IMR-90 (cell line): ENCODE measurements at regions not wholly inside any gene's neighbourhood (a gene's known extent, or its start where the extent isn't known, plus 50 kb on each side); places are given as distances from the start of the nearest gene placed in this dataset.

Experiments
- ATAC-seq: fragments of 200-7000 bp; cut with Tn5 transposase; 2 replicates; pipeline ENCODE4 v1.9.1; 2020; ENCODE audit warnings: low read depth, mild to moderate bottlenecking, moderate library complexity
- BruUV-seq: library from RNA; stranded (reverse); fragments of 400-500 nt; replicated peaks from 2 replicates; lab custom pipeline; 2021; lab: Mats Ljungman, UMichigan
- CTCF ChIA-PET: fragments of 300-600 bp; formaldehyde crosslinking; extraction: SDS; loops from one replicate; lab custom pipeline; 2021; ENCODE audit warnings: antibody characterized with exemption; lab: Yijun Ruan, JAX
- POLR2A ChIA-PET: fragments of 300-600 bp; sonication (Branson Sonifier 250); formaldehyde crosslinking; loops from one replicate; lab custom pipeline; 2022; ENCODE audit warnings: antibody characterized with exemption; ENCODE audit not compliant: unreplicated experiment; lab: Charles Lee
- DNase-seq: peaks from one replicate; pipeline ENCODE4 v3.0.0; 2013
- H2AFZ ChIP-seq: replicated peaks from 2 replicates; pipeline ENCODE3; 2013; ENCODE audit warnings: low read length, mild to moderate bottlenecking; ENCODE audit not compliant: poor library complexity
- H2AK5ac ChIP-seq: 2 replicates; pipeline ENCODE4 v1.6.1; 2013; ENCODE audit warnings: low read depth, low read length, inconsistent platforms
- H2AK9ac ChIP-seq: replicated peaks from 2 replicates; pipeline ENCODE3; 2013; ENCODE audit warnings: mild to moderate bottlenecking, low read depth, low read length, moderate library complexity; ENCODE audit not compliant: poor library complexity
- H2BK120ac ChIP-seq: 2 replicates; pipeline ENCODE4 v1.6.1; 2013; ENCODE audit warnings: low read depth, low read length, inconsistent platforms
- H2BK15ac ChIP-seq: 3 replicates; pipeline ENCODE4 v1.6.1; 2013; ENCODE audit warnings: low read depth, low read length, inconsistent platforms
- H2BK20ac ChIP-seq: 2 replicates; pipeline ENCODE4 v1.6.1; 2013; ENCODE audit warnings: low read depth, mild to moderate bottlenecking, inconsistent platforms, low read length, moderate library complexity
- H2BK5ac ChIP-seq: 2 replicates; pipeline ENCODE4 v1.6.1; 2013; ENCODE audit warnings: mild to moderate bottlenecking, low read depth, low read length, inconsistent platforms; ENCODE audit not compliant: poor library complexity, severe bottlenecking
- H3K14ac ChIP-seq: replicated peaks from 2 replicates; pipeline ENCODE4 v1.6.1; 2013; ENCODE audit warnings: low read depth, low read length, inconsistent platforms
- H3K18ac ChIP-seq: 2 replicates; pipeline ENCODE4 v1.6.1; 2013; ENCODE audit warnings: low read depth, low read length, control low read depth
- H3K23ac ChIP-seq: 2 replicates; pipeline ENCODE4 v1.6.1; 2013; ENCODE audit warnings: low read depth, low read length, inconsistent platforms
- H3K27ac ChIP-seq: 2 replicates; pipeline ENCODE4 v1.5.1; 2013; ENCODE audit warnings: mild to moderate bottlenecking, control low read depth, low read length; ENCODE audit not compliant: insufficient read depth
- H3K27me3 ChIP-seq: 2 replicates; pipeline ENCODE4 v1.6.1; 2013; ENCODE audit warnings: low read length; ENCODE audit not compliant: control insufficient read depth, insufficient read depth
- H3K36me3 ChIP-seq: 2 replicates; pipeline ENCODE4 v1.6.1; 2013; ENCODE audit warnings: low read length, mixed read lengths; ENCODE audit not compliant: control insufficient read depth, insufficient read depth
- H3K4ac ChIP-seq: 2 replicates; pipeline ENCODE4 v1.6.1; 2013; ENCODE audit warnings: low read depth, low read length, inconsistent platforms
- H3K4me1 ChIP-seq: 2 replicates; pipeline ENCODE4 v1.6.1; 2013; ENCODE audit warnings: low read length, mixed read lengths; ENCODE audit not compliant: control insufficient read depth, insufficient read depth
- H3K4me2 ChIP-seq: 2 replicates; pipeline ENCODE4 v1.6.1; 2013; ENCODE audit warnings: low read depth, mild to moderate bottlenecking, control low read depth, low read length, moderate library complexity
- H3K4me3 ChIP-seq: 2 replicates; pipeline ENCODE4 v1.5.1; 2013; ENCODE audit warnings: low read depth, mild to moderate bottlenecking, control low read depth, low read length, moderate library complexity; ENCODE audit not compliant: insufficient read depth
- H3K56ac ChIP-seq: 2 replicates; pipeline ENCODE4 v1.6.1; 2013; ENCODE audit warnings: low read length, inconsistent platforms; ENCODE audit not compliant: insufficient read depth; ENCODE audit errors: extremely low read depth
- H3K79me1 ChIP-seq, 2 experiments: 2 replicates each; pipeline ENCODE4 v1.6.1; 2013; ENCODE audit warnings: low read length in 2 of 2, inconsistent platforms in 1 of 2, low read depth in 1 of 2
- H3K9ac ChIP-seq: 2 replicates; pipeline ENCODE4 v1.6.1; 2013; ENCODE audit warnings: low read depth, low read length, control low read depth
- H3K9me1 ChIP-seq: 2 replicates; pipeline ENCODE4 v1.6.1; 2013; ENCODE audit warnings: low read length, inconsistent platforms; ENCODE audit not compliant: insufficient read depth
- H3K9me3 ChIP-seq: 2 replicates; pipeline ENCODE4 v1.6.1; 2013; ENCODE audit warnings: low read length; ENCODE audit not compliant: control insufficient read depth, insufficient read depth
- H4K20me1 ChIP-seq: 2 replicates; pipeline ENCODE4 v1.6.1; 2013; ENCODE audit warnings: low read length, inconsistent platforms; ENCODE audit not compliant: insufficient read depth
- H4K5ac ChIP-seq: 2 replicates; pipeline ENCODE4 v1.6.1; 2013; ENCODE audit warnings: mild to moderate bottlenecking, low read depth, low read length, control low read depth
- H4K8ac ChIP-seq, 2 experiments: 2 replicates each; pipeline ENCODE4 v1.6.1; 2013; ENCODE audit warnings: low read depth in 2 of 2, low read length in 2 of 2, control low read depth in 1 of 2, inconsistent platforms in 1 of 2
- H4K91ac ChIP-seq: 2 replicates; pipeline ENCODE4 v1.6.1; 2013; ENCODE audit warnings: low read depth, low read length, inconsistent platforms; ENCODE audit not compliant: insufficient read depth
- BHLHE40 ChIP-seq: fragments of 150-350 bp; IDR thresholded peaks from 2 replicates; pipeline ENCODE4 v1.6.1; 2016; ENCODE audit warnings: mild to moderate bottlenecking, low read depth, low read length
- CEBPB ChIP-seq: IDR thresholded peaks from 2 replicates; pipeline ENCODE4 v1.6.1; 2012; ENCODE audit warnings: low read depth, low read length, improper control_type of control experiment
- CHD1 ChIP-seq: IDR thresholded peaks from 2 replicates; pipeline ENCODE4 v1.6.1; 2012; ENCODE audit warnings: low read depth, low read length, improper control_type of control experiment
- FOS ChIP-seq: fragments of 150-350 bp; IDR thresholded peaks from 2 replicates; pipeline ENCODE4 v1.6.1; 2016; ENCODE audit warnings: low read depth, low read length
- MAFK ChIP-seq: IDR thresholded peaks from 2 replicates; pipeline ENCODE4 v1.6.1; 2012; ENCODE audit warnings: low read depth, low read length, improper control_type of control experiment
- MAZ ChIP-seq: IDR thresholded peaks from 2 replicates; pipeline ENCODE4 v1.6.1; 2012; ENCODE audit warnings: low read depth, mild to moderate bottlenecking, low read length, improper control_type of control experiment, moderate library complexity, borderline replicate concordance
- MXI1 ChIP-seq: IDR thresholded peaks from 2 replicates; pipeline ENCODE4 v1.6.1; 2012; ENCODE audit warnings: low read depth, mild to moderate bottlenecking, low read length, moderate library complexity, borderline replicate concordance
- NFE2L2 ChIP-seq: fragments of 150-350 bp; IDR thresholded peaks from 2 replicates; pipeline ENCODE4 v1.6.1; 2016; ENCODE audit warnings: low read depth, mild to moderate bottlenecking, low read length
- POLR2A ChIP-seq: IDR thresholded peaks from 2 replicates; pipeline ENCODE4 v1.6.1; 2012; ENCODE audit warnings: mild to moderate bottlenecking, low read depth, low read length
- RAD21 ChIP-seq: IDR thresholded peaks from 2 replicates; pipeline ENCODE4 v1.6.1; 2012; ENCODE audit warnings: low read length, improper control_type of control experiment
- RCOR1 ChIP-seq: IDR thresholded peaks from 2 replicates; pipeline ENCODE4 v1.6.1; 2012; ENCODE audit warnings: mild to moderate bottlenecking, low read length, improper control_type of control experiment; ENCODE audit not compliant: insufficient replicate concordance
- RFX5 ChIP-seq: IDR thresholded peaks from 2 replicates; pipeline ENCODE4 v1.8.0; 2012; ENCODE audit warnings: low read depth, mild to moderate bottlenecking, low read length, moderate library complexity
- SMC3 ChIP-seq: fragments of 150-350 bp; IDR thresholded peaks from 2 replicates; pipeline ENCODE4 v1.6.1; 2016; ENCODE audit warnings: low read depth, mild to moderate bottlenecking, antibody characterized with exemption, low read length, moderate library complexity
- WGBS, 2 experiments: methylation state at CpG; one replicate each; pipeline versions ENCODE4 v1.1.5 to v1.1.7; 2013; ENCODE audit warnings: missing lambda C conversion rate in 2 of 2; ENCODE audit not compliant: insufficient read length in 1 of 2; ENCODE audit errors: extremely low coverage in 2 of 2; 5-methylcytosine and 5-hydroxymethylcytosine counted together
- dilution Hi-C: fragments of 300-500 bp; cut with HindIII; formaldehyde crosslinking; loops from one replicate; pipeline ENCODE4 v1.14.3; 2018; ENCODE audit warnings: low sequenced_read_pairs; ENCODE audit not compliant: unreplicated experiment
- in situ Hi-C: fragments of 300-500 bp; cut with MboI; formaldehyde crosslinking; loops from 3 replicates; pipeline ENCODE4 v1.14.3; 2019; ENCODE audit warnings: low sequenced_read_pairs, inconsistent platforms, mixed read lengths
- intact Hi-C: fragments of 100-400 bp; cut with micrococcal nuclease; formaldehyde crosslinking; loops from 2 replicates; pipeline ENCODE4 v1.10.0; 2022
- TF ChIP-seq, protein P1 (sequence below): fragments of 150-350 bp; IDR thresholded peaks from 2 replicates; pipeline ENCODE4 v1.6.1; 2017; ENCODE audit warnings: mild to moderate bottlenecking, antibody characterized with exemption, low read length, low read depth
- TF ChIP-seq, protein P2 (sequence below): conservative IDR thresholded peaks from 2 replicates; pipeline ENCODE4 v1.5.1; 2012; ENCODE audit warnings: mild to moderate bottlenecking, low read depth, low read length, improper control_type of control experiment
- TF ChIP-seq, protein P3 (sequence below): fragments of 150-350 bp; IDR thresholded peaks from 2 replicates; pipeline ENCODE4 v1.6.1; 2016; ENCODE audit warnings: low read depth, mild to moderate bottlenecking, low read length, moderate library complexity, borderline replicate concordance

DNA sequence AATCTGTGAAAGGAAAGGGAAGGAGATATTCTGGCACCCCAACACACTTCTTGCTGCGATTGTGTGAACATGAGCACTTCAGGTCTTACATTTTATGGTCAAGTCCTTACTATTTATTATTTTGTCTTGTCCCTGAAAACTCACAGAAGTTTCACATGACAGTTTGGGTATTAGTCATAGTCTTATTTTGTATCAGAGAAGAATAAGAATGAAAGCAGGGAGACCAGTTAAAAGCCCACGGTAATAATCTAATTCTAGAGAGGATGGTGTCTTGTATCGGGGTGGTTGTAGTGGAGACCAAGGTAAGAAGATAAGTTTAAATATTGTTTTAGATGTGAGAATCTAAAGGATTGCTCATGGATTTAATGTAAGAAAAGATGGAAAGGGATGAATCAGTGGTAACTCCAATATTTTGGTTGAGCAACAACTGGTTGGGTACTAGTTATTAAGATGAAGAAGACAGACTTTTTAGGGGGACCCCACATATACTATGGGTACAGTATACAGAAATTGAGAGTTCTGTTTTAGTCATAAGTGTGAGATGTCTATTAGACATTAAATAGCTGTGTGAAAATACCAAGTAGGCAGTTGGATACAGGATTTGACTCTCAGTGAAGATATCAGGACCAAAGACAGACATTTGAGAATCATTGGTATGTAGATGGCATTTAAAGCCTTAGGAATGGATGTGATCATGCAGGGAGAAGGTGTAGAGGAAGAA is 227.6 kb downstream of the MFSD1 start:
- Histone ChIP-seq H3K79me1 (no peaks in the 10 kb centered on the region), H3K18ac (no peak overlapping the region), H3K4ac (no peak overlapping the region), H4K5ac (no peak overlapping the region), H3K36me3 (no peaks in the 10 kb centered on the region), H3K9ac (no peak overlapping the region), H4K8ac (no peak overlapping the region), H3K23ac (no peak overlapping the region), H3K27ac (no peak overlapping the region), H3K4me1 (no peaks in the 10 kb centered on the region), H2AK5ac (no peak overlapping the region), H3K4me3 (no peak overlapping the region), H4K91ac (no peak overlapping the region), H2BK120ac (no peak overlapping the region), H3K9me3 (no peaks in the 10 kb centered on the region; the same call in 1 of the 2 replicates), H3K27me3 (no peaks in the 10 kb centered on the region), H3K9me1 (no peaks in the 10 kb centered on the region), H4K20me1 (no peaks in the 10 kb centered on the region), H2BK15ac (no peak overlapping the region), H3K14ac (no peak overlapping the region), H2BK20ac (no peak overlapping the region), H3K56ac (no peak overlapping the region), H2AK9ac (no peak overlapping the region), H3K4me2 (no peak overlapping the region), H2BK5ac (no peak overlapping the region), H2AFZ (no peak overlapping the region)
- in situ Hi-C loops (no loop called here), dilution Hi-C loops (no loop called here), intact Hi-C loops (no loop called here)
- no TSS peak for BruUV-seq
- TF ChIP-seq MAZ (no peak), MAFK (no peak), RFX5 (no peak), RAD21 (no peak), BHLHE40 (no peak), FOS (no peak), POLR2A (no peak), SMC3 (no peak), NFE2L2 (no peak), CEBPB (no peak), RCOR1 (no peak), CHD1 (no peak), MXI1 (no peak)
- TF ChIP-seq, protein P1, sequence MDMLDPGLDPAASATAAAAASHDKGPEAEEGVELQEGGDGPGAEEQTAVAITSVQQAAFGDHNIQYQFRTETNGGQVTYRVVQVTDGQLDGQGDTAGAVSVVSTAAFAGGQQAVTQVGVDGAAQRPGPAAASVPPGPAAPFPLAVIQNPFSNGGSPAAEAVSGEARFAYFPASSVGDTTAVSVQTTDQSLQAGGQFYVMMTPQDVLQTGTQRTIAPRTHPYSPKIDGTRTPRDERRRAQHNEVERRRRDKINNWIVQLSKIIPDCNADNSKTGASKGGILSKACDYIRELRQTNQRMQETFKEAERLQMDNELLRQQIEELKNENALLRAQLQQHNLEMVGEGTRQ: no peak
- TF ChIP-seq, protein P2, sequence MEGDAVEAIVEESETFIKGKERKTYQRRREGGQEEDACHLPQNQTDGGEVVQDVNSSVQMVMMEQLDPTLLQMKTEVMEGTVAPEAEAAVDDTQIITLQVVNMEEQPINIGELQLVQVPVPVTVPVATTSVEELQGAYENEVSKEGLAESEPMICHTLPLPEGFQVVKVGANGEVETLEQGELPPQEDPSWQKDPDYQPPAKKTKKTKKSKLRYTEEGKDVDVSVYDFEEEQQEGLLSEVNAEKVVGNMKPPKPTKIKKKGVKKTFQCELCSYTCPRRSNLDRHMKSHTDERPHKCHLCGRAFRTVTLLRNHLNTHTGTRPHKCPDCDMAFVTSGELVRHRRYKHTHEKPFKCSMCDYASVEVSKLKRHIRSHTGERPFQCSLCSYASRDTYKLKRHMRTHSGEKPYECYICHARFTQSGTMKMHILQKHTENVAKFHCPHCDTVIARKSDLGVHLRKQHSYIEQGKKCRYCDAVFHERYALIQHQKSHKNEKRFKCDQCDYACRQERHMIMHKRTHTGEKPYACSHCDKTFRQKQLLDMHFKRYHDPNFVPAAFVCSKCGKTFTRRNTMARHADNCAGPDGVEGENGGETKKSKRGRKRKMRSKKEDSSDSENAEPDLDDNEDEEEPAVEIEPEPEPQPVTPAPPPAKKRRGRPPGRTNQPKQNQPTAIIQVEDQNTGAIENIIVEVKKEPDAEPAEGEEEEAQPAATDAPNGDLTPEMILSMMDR: no peak
- TF ChIP-seq, protein P3, sequence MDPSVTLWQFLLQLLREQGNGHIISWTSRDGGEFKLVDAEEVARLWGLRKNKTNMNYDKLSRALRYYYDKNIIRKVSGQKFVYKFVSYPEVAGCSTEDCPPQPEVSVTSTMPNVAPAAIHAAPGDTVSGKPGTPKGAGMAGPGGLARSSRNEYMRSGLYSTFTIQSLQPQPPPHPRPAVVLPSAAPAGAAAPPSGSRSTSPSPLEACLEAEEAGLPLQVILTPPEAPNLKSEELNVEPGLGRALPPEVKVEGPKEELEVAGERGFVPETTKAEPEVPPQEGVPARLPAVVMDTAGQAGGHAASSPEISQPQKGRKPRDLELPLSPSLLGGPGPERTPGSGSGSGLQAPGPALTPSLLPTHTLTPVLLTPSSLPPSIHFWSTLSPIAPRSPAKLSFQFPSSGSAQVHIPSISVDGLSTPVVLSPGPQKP: no peak
- no peak for DNase-seq
- 71% methylated on average over 1 of the region's 3 CpGs; no CpG with 5 or more reads in 1 of the 2 experiments for WGBS, 2 experiments
- POLR2A ChIA-PET: no interaction called here
- CTCF ChIA-PET: no interaction called here
- ATAC-seq: no peak
